GM19025 (cell line): ENCODE measurements at regions not wholly inside any gene's neighbourhood (a gene's known extent, or its start where the extent isn't known, plus 50 kb on each side); places are given as distances from the start of the nearest gene placed in this dataset.
"Not testable (repeated sequence)": the region's sequence is repeated elsewhere in the genome, so short reads cannot be mapped to it uniquely, and the experiment has no call there.

ENCODE experiments used
- ATAC-seq: cut with Tn5 transposase; IDR thresholded peaks from one replicate; pipeline ENCODE4 v1.9.1; 2021; ENCODE audit warnings: mild to moderate bottlenecking, low read depth, moderate library complexity; ENCODE audit not compliant: unreplicated experiment

- no peak for ATAC-seq
Observed at GRCh38 chr3:65015711-65016110, 327.9 kb upstream of the ADAMTS9 start.

GRCh38 chr3:65013053-65013452 lies 325.3 kb upstream of the ADAMTS9 start:
- no peak for ATAC-seq

- no peak for ATAC-seq
Observed at GRCh38 chr3:65006300-65006739, 318.5 kb upstream of the ADAMTS9 start.

DNA sequence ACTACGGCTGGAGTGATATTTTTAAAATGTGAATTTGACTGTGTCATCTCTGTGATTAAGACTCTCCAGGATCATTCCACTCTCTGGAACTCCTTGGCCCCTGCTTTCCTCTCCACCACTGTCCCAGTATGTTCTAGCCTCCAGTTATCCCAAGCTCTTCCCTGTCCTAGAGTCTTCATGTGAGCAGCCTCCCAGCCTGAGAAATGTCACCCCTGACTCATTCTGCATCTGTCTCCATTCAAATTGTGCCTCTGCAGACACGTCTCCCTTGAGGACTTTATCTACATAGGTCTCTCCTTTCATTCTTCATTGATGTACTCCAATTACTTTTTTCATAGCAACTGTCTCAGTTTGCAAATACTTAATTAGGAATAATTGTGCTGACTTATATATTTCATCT lies 317.7 kb upstream of the ADAMTS9 start:
- no peak for ATAC-seq

GRCh38 chr3:65004795-65005295 lies 317.0 kb upstream of the ADAMTS9 start:
- ATAC-seq, result no peak

DNA sequence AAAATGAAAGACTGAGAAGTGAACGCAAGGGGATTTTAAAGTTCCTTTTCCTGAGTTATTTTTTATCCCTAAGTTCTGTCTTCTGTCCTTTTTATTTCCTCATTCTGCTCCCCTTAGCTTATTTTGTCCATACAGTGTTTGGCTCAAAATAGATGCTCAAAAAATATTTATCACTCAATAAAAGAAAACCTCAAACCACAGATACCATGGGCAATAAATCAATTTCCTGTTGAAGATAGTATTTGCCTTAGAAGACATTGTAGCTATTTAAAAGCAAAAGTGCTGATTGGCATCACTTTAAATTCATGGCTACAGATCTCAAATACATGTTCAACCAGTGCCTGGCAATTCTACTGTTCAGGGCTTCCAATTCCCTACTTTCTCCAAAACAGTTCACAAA lies 316.5 kb upstream of the ADAMTS9 start:
- no peak for ATAC-seq

DNA sequence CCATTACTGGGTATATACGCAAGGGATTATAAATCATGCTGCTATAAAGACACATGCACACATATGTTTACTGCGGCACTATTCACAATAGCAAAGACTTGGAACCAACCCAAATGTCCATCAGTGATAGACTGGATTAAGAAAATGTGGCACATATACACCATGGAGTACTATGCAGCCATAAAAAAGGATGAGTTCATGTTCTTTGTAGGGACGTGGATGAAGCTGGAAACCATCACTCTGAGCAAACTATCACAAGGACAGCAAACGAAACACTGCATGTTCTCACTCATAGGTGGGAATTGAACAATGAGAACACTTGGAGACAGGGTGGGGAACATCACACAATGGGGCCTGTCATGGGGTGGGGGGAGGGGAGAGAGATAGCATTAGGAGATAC lies 313.3 kb upstream of the ADAMTS9 start:
- ATAC-seq, result not testable (repeated sequence)

DNA sequence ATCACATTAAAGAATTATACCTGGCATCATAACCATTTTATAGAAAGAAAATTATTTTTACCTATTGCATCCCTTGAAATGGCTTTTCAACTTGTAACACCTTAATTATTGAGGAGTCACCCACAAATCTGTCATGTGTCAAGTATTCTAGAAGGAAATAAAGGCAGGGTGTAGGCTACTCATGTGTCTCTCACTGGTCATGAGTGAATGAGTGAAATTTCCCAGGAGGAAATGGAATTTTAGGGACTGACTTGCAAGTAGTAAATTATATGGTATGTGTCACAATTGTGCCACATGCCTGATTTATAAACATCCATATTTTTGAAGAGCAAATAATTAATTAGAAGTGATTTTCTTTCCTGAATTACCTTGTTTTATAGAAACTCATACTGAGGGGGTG lies 310.5 kb upstream of the ADAMTS9 start:
- ATAC-seq, result no peak

DNA sequence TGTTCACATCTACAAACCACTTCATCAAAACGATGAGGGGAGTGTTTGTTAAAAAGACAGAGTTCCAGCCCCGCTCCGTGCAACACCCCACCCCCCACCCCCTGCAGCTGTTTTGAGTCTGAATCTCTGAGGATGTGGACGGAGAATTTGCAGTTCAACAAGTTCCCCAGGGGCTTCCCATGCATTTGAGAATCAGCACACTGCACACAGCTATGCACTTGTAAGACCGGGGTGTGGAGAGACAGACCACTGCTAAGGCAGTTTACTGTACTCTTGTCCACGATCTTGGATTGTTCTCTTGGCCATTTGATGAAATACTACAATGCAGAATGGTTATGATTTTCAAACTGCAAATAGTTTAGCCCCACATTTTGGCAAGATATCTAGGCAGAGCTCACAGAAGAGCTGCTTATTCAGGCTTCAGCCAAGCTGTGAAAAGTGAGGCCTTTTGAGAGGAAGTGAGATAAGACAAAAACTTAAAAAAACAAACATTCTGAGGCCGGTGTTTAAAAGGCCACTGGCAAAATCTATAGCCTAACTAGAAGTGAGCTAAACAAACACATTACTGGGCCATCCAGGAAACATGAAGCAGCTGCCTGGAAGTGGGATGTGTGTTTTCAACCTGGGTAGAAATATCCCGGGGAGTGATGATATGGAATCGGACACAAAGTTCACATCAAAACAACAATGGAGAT lies 308.2 kb upstream of the ADAMTS9 start:
- no peak for ATAC-seq

DNA sequence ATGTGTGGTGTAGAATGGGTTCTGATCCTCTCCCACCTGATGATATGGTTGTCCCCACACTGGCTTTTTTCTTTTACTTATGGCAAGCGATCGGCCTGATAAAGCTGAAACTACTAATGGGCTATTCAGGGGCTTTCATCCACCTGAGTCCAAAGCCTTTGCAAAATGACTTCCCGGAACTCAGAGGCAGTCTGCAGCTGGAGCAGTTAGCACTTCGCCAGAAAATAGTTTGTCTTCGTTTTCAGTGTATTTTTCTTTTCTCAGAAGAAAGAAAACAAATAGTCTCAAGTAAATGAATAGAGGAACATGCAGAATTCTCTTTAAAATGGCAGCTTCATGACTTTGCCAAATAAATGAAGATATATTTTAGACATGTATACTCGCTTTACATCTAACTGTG lies 306.0 kb upstream of the ADAMTS9 start:
- ATAC-seq, result no peak

- no peak for ATAC-seq
Observed at GRCh38 chr3:64992530-64993285, 304.9 kb upstream of the ADAMTS9 start.

- ATAC-seq, result no peak
Observed at GRCh38 chr3:64988188-64988587, 300.4 kb upstream of the ADAMTS9 start.

- no peak for ATAC-seq
Observed at GRCh38 chr3:64987726-64988125, 299.9 kb upstream of the ADAMTS9 start.

DNA sequence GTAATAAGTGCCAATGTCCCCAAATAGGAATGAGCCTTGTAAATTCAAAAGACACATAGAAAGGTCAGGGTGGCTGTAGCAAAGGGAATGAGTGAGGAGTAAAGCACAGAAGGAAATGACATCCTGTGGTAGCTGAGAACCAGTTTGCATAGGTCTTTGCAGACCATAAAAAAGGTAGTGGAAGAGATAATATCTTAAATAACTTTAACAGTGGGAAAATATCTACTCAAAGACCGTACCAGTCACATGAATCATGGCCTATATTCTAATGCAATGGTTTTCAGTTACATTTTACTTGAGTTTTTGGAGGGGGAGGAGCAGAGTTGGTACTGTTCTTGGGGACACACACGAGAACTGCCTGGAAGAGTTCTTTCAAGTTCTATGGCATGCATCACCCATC lies 297.3 kb upstream of the ADAMTS9 start:
- ATAC-seq, result no peak

GRCh38 chr3:64983583-64984359 lies 296.0 kb upstream of the ADAMTS9 start:
- no peak for ATAC-seq

DNA sequence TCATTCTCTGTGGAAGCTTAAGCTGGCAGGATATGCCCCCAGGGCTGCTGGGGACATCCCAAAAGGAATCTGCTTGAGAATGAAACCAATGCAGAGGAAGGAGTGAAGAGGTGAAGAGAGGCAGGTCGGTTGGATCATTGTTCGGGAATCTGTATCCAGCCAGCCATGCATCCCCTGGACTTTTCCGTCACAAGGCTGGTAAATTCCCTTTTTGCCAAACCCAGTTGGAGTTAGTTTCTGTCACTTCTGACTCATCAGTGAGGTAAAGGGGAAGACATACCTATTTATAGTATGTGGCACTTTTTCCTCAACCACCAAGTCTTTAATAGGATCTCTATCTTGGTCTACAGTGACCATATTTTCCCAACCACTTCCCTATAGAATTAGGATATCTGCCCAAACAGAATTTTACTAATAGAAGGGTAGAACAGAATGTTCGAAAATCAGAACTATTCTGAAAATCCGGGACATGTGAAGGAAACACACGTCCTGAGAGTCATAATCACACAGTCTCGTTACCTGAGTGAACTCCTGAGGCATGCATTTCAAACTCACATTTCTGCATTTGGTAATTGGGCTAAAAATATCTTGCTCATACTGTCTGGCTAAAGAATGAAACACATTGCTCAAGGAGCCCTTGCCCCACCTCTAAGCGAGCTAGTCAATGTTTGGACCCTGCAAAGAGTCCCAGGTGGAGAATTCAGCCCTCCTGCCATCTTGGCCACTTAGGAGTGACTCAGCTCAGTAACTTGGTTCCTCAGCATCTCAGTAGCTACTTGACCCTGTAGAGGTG lies 289.7 kb upstream of the ADAMTS9 start:
- no peak for ATAC-seq

- no peak for ATAC-seq
Observed at GRCh38 chr3:64976456-64976855, 288.7 kb upstream of the ADAMTS9 start.

DNA sequence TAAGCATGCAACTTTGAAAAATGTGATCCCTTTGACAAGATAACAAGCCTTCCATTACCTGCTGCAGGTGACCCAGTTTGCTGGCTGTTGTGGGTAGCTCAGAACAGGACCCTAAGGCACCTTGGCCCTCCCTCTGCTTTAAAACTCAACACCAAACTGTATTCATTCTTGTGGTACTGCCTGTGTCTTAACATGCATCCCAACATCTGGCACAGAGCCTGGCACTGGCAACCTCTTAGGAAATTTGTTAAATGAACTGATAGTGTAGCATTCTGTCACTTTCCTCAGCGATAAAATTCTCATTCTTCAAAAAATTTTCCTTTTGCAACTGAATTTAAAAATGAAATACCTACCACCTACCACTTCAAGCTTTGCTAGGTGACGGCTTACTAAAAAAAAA lies 287.3 kb upstream of the ADAMTS9 start:
- no peak for ATAC-seq

DNA sequence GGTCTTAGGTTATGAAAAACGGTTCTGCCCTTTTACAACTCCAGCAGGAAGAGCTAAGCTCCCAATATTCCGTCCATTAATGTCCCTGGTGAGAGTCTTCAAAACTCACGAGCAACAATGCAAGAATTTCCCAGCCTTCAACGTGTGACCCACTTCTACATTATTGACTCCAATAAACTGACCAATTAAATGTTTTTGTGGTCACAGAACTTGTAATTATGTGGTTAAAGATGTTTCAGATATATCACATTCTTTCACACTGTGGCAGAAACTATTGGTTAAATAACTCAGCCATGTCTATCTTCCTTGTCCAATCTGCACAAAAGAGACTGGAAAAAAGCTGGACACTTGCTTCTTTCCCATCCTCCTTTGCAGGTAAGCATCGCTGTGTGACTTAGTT lies 286.6 kb upstream of the ADAMTS9 start:
- no peak for ATAC-seq

DNA sequence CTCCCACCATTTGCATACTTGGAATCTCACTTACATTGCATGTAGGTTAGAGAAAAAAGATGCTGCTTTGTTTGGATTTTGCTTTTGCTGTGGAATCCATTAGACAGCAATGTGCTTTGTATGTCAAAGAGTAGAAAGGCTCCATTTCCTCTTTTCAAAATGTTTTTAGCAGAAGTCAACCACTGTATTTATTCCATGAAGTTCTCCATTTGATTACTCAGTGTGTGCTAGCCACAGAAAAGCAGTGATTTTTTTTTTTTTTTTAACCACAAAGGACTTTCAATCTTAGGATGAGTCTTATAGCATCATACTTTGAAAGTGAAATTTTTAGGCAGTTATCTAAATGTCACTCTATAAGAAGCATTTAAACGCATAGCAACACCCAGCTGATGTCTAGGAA lies 285.0 kb upstream of the ADAMTS9 start:
- no peak for ATAC-seq
